HepG2 (cell line): ENCODE measurements at regions not wholly inside any gene's neighbourhood (a gene's known extent, or its start where the extent isn't known, plus 50 kb on each side); places are given as distances from the start of the nearest gene placed in this dataset.

Experiments
- ATAC-seq: fragments of 200-7000 bp; cut with Tn5 transposase; 3 replicates; pipeline ENCODE4 v1.9.1; 2020; ENCODE audit warnings: mild to moderate bottlenecking, moderate library complexity
- BruUV-seq: library from RNA; stranded (reverse); fragments of 400-500 nt; replicated peaks from 2 replicates; lab custom pipeline; 2021; lab: Mats Ljungman, UMichigan
- CTCF ChIA-PET: fragments of 300-600 bp; formaldehyde crosslinking; extraction: SDS; loops from one replicate; lab custom pipeline; 2021; ENCODE audit warnings: low total read pairs, inconsistent platforms, low intra/inter-chr PET ratio; lab: Yijun Ruan, JAX
- POLR2A ChIA-PET: fragments of 350-600 bp; sonication (Branson Sonifier 250); formaldehyde crosslinking; loops from one replicate; lab custom pipeline; 2020; ENCODE audit warnings: antibody characterized with exemption, inconsistent platforms; lab: Yijun Ruan, JAX
- DNase-seq: peaks from one replicate; pipeline ENCODE4 v3.0.0-alpha.2; 2015; ENCODE audit warnings: low spot score
- FAIRE-seq: peaks from 3 replicates; lab custom pipeline; 2011; peaks lifted over from hg19 to GRCh38; lab: Jason Lieb, UNC
- H2AFZ ChIP-seq: one replicate; pipeline ENCODE4 v1.6.1; 2011; ENCODE audit warnings: low read length, inconsistent platforms
- H3K27ac ChIP-seq: fragments of 300-600 bp; 3 replicates; pipeline ENCODE4 v1.8.0; 2011; ENCODE audit warnings: mixed run types, mild to moderate bottlenecking, mixed read lengths, low read length, inconsistent platforms; ENCODE audit not compliant: insufficient read depth; ENCODE audit errors: extremely low read length
- H3K27me3 ChIP-seq, 2 experiments: fragments of 200-600 bp in 1 of 2; 2 replicates in 1 of 2; 3 replicates in 1 of 2; pipeline versions ENCODE4 v1.6.0 to v1.8.0; 2011; ENCODE audit warnings: low read length in 2 of 2, mild to moderate bottlenecking in 2 of 2, moderate library complexity in 2 of 2, inconsistent platforms in 1 of 2; ENCODE audit not compliant: insufficient read depth in 2 of 2, control insufficient read depth in 1 of 2
- H3K36me3 ChIP-seq, 2 experiments: fragments of 200-600 bp in 1 of 2; replicated peaks in 1 of 2; 2 replicates in 1 of 2; 3 replicates in 1 of 2; pipeline versions ENCODE4 v1.5.1 to v1.8.0; 2011; ENCODE audit warnings: low read length in 2 of 2, inconsistent platforms in 1 of 2; ENCODE audit not compliant: insufficient read depth in 2 of 2, control insufficient read depth in 1 of 2
- H3K4me1 ChIP-seq: 2 replicates; pipeline ENCODE4 v1.5.1; 2012; ENCODE audit warnings: low read length, inconsistent platforms; ENCODE audit not compliant: insufficient read depth
- H3K4me2 ChIP-seq: 2 replicates; pipeline ENCODE4 v1.6.0; 2011; ENCODE audit warnings: low read depth, low read length, inconsistent platforms
- H3K4me3 ChIP-seq, 3 experiments: fragments of 200-600 bp in 1 of 3; sonication (generic), shearing (Covaris generic) in 1 of 3; replicated peaks in 1 of 3; 2 replicates each; pipeline ENCODE4 v1.5.1; 2011 to 2016; ENCODE audit warnings: low read length in 3 of 3, inconsistent platforms in 2 of 3, low read depth in 2 of 3, mild to moderate bottlenecking in 2 of 3, control low read depth in 1 of 3, mixed read lengths in 1 of 3; ENCODE audit not compliant: insufficient read depth in 1 of 3
- H3K79me2 ChIP-seq: one replicate; pipeline ENCODE4 v1.6.1; 2011; ENCODE audit warnings: low read length, inconsistent platforms; ENCODE audit not compliant: insufficient read depth
- H3K9ac ChIP-seq: 2 replicates; pipeline ENCODE4 v1.6.0; 2011; ENCODE audit warnings: mild to moderate bottlenecking, low read depth, low read length, inconsistent platforms; ENCODE audit not compliant: insufficient read depth
- H3K9me3 ChIP-seq: 2 replicates; pipeline ENCODE4 v1.5.1; 2012; ENCODE audit warnings: mild to moderate bottlenecking, low read length
- H4K20me1 ChIP-seq: 2 replicates; pipeline ENCODE4 v1.6.0; 2011; ENCODE audit warnings: inconsistent platforms, mild to moderate bottlenecking, low read length, moderate library complexity; ENCODE audit not compliant: insufficient read depth
- CCDC6 ChIP-seq: sonication (generic); formaldehyde crosslinking; IDR thresholded peaks from 2 replicates; pipeline ENCODE4 v1.8.1; 2022; ENCODE audit warnings: mild to moderate bottlenecking, missing genetic modification reagents, moderate library complexity
- DPF2 ChIP-seq: sonication (generic); formaldehyde crosslinking; IDR thresholded peaks from 2 replicates; pipeline ENCODE4 v1.4.0; 2020; ENCODE audit warnings: mild to moderate bottlenecking, low read depth, missing genetic modification reagents, borderline replicate concordance
- HBP1 ChIP-seq: IDR thresholded peaks from 2 replicates; pipeline ENCODE4 v1.6.1; 2016; ENCODE audit warnings: low read depth, control low read depth
- HDAC6 ChIP-seq: fragments of 200-600 bp; sonication (generic); IDR thresholded peaks from 2 replicates; pipeline ENCODE4 v1.7.0; 2017; ENCODE audit warnings: mild to moderate bottlenecking, antibody characterized with exemption, low read length, low read depth
- HNF1B ChIP-seq: sonication (generic); formaldehyde crosslinking; IDR thresholded peaks from 2 replicates; pipeline ENCODE4 v1.5.1; 2020; ENCODE audit warnings: mild to moderate bottlenecking, moderate library complexity, missing genetic modification reagents
- MXD1 ChIP-seq: sonication (generic); formaldehyde crosslinking; IDR thresholded peaks from 2 replicates; pipeline ENCODE4 v1.4.0; 2020; ENCODE audit warnings: mild to moderate bottlenecking, missing genetic modification reagents
- SMAD9 ChIP-seq: sonication (generic); formaldehyde crosslinking; IDR thresholded peaks from 2 replicates; pipeline ENCODE4 v1.5.1; 2020; ENCODE audit warnings: mild to moderate bottlenecking, missing genetic modification reagents
- ZNF33B ChIP-seq: sonication (generic); formaldehyde crosslinking; IDR thresholded peaks from 2 replicates; pipeline ENCODE4 v1.5.1; 2020; ENCODE audit warnings: mild to moderate bottlenecking, missing genetic modification reagents
- ZNF772 ChIP-seq: sonication (generic); formaldehyde crosslinking; IDR thresholded peaks from 2 replicates; pipeline ENCODE4 v1.5.0; 2020; ENCODE audit warnings: mild to moderate bottlenecking, missing genetic modification reagents
- WGBS: methylation state at CpG from one replicate; pipeline ENCODE4 v1.1.6; 2017; ENCODE audit warnings: low lambda C conversion rate; 5-methylcytosine and 5-hydroxymethylcytosine counted together
- in situ Hi-C: cut with HindIII; loops from 2 replicates; pipeline ENCODE4 v1.10.0; 2017; ENCODE audit warnings: low pct_unique_long_range_greater_than_20kb; ENCODE audit not compliant: extremely low pct_ligation_motif_present
- intact Hi-C: fragments of 100-400 bp; cut with micrococcal nuclease; formaldehyde crosslinking; loops from one replicate; pipeline ENCODE4 v1.10.0; 2022; ENCODE audit not compliant: unreplicated experiment

- H3K9me3 ChIP-seq, result no peaks in the 10 kb centered on the region
- H3K4me2 ChIP-seq, result no peak overlapping the region
- H2AFZ ChIP-seq, result no peak overlapping the region
- no peak for ATAC-seq
- H3K27ac ChIP-seq, result no peak overlapping the region
- H3K27me3 ChIP-seq, result no peaks in the 10 kb centered on the region
- H3K36me3 ChIP-seq, result no peaks in the 10 kb centered on the region
- DNase-seq, result no peak
- no TSS peak for BruUV-seq
- 1% methylated on average over 2 of the region's 2 CpGs for WGBS
- TF ChIP-seq ZNF33B (no peak), ZNF772 (CRISPR knock-in tag) (no peak), MXD1 (CRISPR knock-in tag) (no peak), HNF1B (CRISPR knock-in tag) (no peak), HBP1 (no peak), DPF2 (CRISPR knock-in tag) (no peak), CCDC6 (no peak), HDAC6 (no peak), SMAD9 (CRISPR knock-in tag) (no peak)
- FAIRE-seq, result no peak
- POLR2A ChIA-PET, result no interaction called here
- H3K79me2 ChIP-seq, result no peaks in the 10 kb centered on the region
- H3K9ac ChIP-seq, result no peak overlapping the region
- no peaks in the 10 kb centered on the region for H3K4me1 ChIP-seq
- H3K4me3 ChIP-seq, result no peak overlapping the region
- in situ Hi-C loops, result no loop called here
- CTCF ChIA-PET, result no interaction called here
- intact Hi-C loops, result no loop called here
- H4K20me1 ChIP-seq, result no peaks in the 10 kb centered on the region
These were observed 303.5 kb upstream of the GATB start for GRCh38 chr4:152064282-152064681.
